ES-I3 (cell line): ENCODE measurements at regions not wholly inside any gene's neighbourhood (a gene's known extent, or its start where the extent isn't known, plus 50 kb on each side); places are given as distances from the start of the nearest gene placed in this dataset.
A peak's percentile ranks its signal among the peaks of the same experiment; 100 is the strongest.
"Not testable (repeated sequence)": the region's sequence is repeated elsewhere in the genome, so short reads cannot be mapped to it uniquely, and the experiment has no call there.

Experiments used
- H3K36me3 ChIP-seq: 2 replicates; pipeline ENCODE4 v1.6.1; 2013; ENCODE audit warnings: mild to moderate bottlenecking, low read length, control low read depth, moderate library complexity; ENCODE audit not compliant: insufficient read depth
- H3K4me1 ChIP-seq: 2 replicates; pipeline ENCODE4 v1.6.1; 2013; ENCODE audit warnings: mild to moderate bottlenecking, control low read depth, low read length; ENCODE audit not compliant: insufficient read depth
- H3K9ac ChIP-seq: 2 replicates; pipeline ENCODE4 v1.6.1; 2013; ENCODE audit warnings: low read depth, mild to moderate bottlenecking, low read length, moderate library complexity
- H3K9me3 ChIP-seq: 2 replicates; pipeline ENCODE4 v1.6.1; 2013; ENCODE audit warnings: mild to moderate bottlenecking, low read length, moderate library complexity; ENCODE audit not compliant: control insufficient read depth, insufficient read depth

DNA sequence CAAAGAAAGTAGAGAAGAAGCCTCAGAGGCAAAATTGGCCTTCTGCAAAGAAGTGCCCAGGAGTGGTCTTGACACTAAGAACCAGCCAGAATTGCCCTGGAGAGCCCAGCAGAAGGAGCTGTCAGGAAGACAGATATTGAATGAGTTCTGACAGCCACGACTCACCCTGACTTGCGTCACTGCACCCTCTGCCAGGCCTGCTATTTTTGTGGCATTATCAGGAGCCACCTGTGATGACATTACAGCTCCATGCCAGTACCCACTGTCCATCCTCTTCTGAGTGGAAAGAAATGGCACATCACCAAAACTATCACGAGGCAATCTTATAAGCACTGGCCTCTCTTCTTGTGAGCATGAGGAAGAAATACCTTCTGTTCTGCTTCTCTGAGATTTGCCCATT is 67.7 kb downstream of the SMIM20 start:
- Histone ChIP-seq H3K36me3 (no peaks in the 10 kb centered on the region), H3K9me3 (no peaks in the 10 kb centered on the region), H3K4me1 (peaks cover 8% of the 10 kb centered on the region; the same call in 1 of the 2 replicates), H3K9ac (no peak overlapping the region)

DNA sequence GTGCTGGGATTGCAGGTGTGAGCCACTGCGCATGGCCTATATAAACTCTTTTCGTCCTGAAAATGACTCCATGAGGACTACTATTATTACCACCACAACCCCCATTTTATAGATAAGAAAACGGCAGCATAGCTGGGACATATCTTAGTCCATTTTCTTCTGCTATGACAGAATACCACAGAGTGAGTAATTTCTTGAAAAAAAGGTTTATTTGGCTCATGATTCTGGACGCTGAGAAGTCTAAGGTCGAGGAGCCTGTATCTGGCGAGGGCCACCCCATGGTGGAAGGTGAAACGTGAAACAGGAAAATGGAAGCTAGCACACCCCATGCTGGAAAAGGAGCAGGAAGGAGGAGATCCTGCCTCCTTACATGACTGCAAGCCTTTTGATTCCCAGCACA is 68.9 kb downstream of the SMIM20 start:
- Histone ChIP-seq H3K36me3 (no peaks in the 10 kb centered on the region), H3K9ac (no peak overlapping the region), H3K4me1 (peaks cover 6% of the 10 kb centered on the region; the same call in 1 of the 2 replicates), H3K9me3 (no peaks in the 10 kb centered on the region)

- no peak overlapping the region for H3K9ac ChIP-seq
- no peaks in the 10 kb centered on the region for H3K4me1 ChIP-seq
Observed at GRCh38 chr4:25984266-25984665, 70.2 kb downstream of the SMIM20 start.

GRCh38 chr4:25984796-25985195 is 70.8 kb downstream of the SMIM20 start:
- H3K4me1 ChIP-seq = no peaks in the 10 kb centered on the region
- H3K36me3 ChIP-seq = no peaks in the 10 kb centered on the region
- no peak overlapping the region for H3K9ac ChIP-seq

More at GRCh38 chr4:25984266-25984665, 70.2 kb downstream of the SMIM20 start:
- Histone ChIP-seq H3K9me3 (no peaks in the 10 kb centered on the region), H3K36me3 (no peaks in the 10 kb centered on the region)

DNA sequence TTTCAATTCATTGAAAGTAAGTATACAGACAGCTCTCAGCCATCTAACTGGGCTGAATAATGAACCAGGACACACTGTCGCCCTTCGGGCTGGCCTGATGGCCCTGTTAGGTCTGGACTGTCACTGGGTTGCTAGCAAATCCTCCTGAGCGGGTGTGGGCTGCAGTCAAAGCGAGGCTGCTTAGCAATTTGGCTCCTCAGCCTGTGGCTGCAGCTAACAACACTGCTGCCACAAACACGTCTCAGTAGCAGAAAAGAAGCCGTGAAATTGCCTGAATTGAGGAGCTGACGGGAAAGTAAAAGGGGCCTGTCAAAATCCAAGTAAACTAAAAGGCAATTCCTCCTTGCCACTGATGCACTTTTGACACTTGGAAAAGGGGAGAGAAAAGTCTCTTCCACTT is 72.8 kb downstream of the SMIM20 start:
- H3K4me1 ChIP-seq = no peaks in the 10 kb centered on the region
- H3K36me3 ChIP-seq = no peaks in the 10 kb centered on the region
- no peaks in the 10 kb centered on the region for H3K9me3 ChIP-seq
- H3K9ac ChIP-seq = no peak overlapping the region

More at GRCh38 chr4:25984796-25985195, 70.8 kb downstream of the SMIM20 start:
- H3K9me3 ChIP-seq = no peaks in the 10 kb centered on the region

DNA sequence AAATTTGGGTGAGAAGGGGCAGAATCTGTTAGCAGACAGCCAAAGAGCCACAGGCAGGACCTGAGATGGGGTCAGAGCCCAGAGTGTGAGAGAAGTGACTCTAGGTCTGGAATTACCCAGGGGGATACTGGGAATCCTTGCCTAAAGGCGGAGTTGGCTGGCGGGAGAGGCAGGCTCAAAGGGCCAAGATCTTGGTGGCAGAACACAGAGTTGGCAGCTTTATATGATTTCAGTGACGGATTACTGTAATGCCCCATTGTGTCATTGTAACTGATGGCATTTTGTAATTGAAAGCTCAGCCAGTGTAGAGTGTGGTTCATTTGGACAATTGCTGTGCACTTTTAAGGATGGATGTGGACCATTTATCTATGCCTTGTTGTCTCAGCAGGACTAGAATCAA is 77.3 kb downstream of the SMIM20 start:
- H3K4me1 ChIP-seq = peaks cover 7% of the 10 kb centered on the region
- H3K36me3 ChIP-seq = no peaks in the 10 kb centered on the region
- no peaks in the 10 kb centered on the region for H3K9me3 ChIP-seq
- no peak overlapping the region for H3K9ac ChIP-seq

DNA sequence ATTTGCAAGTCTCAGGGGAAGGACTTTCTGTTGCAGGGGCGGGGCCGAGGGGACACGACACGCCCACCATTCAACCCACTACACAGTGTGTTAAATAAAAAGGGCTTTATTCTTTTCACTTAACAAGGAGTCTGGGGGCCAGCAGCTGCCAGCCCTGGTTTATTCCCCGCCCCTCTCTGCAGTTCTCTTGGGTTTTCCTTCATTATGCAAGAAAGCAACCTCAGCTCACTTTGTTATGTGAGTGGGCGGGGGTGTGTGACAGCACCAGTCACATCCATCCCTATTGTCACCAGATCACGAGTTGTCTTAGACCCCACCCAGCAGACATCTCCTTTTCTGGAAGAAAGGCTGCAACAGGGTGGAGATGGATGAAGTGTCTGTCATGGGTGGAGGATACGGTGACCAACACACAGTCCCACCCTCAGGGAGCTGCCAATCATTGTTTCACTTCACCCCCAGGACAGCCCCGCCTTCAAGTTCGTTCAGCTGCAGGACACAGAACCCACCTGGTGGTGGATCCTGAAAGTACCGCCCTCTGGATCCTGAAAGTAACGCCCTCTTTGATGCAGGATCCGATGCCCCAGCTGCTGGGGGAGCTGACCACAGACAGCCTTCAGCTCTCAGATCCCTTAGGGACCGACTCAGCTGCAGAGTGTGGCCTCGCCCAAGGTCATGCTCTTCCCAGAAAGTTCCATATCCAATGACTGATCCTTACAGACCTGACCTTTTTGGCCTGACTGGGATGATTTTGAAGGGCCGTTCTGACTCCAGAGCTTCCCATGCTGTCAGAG is 79.6 kb downstream of the SMIM20 start:
- no peaks in the 10 kb centered on the region for H3K36me3 ChIP-seq
- H3K9me3 ChIP-seq = no peaks in the 10 kb centered on the region
- peaks cover 7% of the 10 kb centered on the region for H3K4me1 ChIP-seq
- peak overlapping the region; percentile 39 for H3K9ac ChIP-seq

DNA sequence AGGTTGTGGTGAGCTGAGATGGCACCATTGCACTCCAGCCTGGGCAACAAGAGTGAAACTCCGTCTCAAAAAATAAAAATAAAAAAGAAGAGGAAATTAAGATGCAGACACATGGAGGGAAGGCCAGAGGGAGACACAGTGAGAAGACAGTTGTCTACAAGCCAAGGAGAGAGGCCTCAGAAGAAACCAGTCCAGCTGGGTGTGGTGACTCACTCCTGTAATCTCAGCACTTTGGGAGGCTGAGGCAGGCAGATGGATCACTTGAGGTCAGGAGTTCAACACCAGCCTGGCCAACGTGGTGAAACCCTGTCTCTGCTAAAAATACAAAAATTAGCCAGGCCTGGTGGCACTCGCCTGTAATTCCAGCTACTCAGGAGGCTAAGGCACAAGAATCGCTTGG is 80.6 kb downstream of the SMIM20 start:
- H3K36me3 ChIP-seq, H3K4me1 ChIP-seq, H3K9me3 ChIP-seq, H3K9ac ChIP-seq: not testable (repeated sequence)

DNA sequence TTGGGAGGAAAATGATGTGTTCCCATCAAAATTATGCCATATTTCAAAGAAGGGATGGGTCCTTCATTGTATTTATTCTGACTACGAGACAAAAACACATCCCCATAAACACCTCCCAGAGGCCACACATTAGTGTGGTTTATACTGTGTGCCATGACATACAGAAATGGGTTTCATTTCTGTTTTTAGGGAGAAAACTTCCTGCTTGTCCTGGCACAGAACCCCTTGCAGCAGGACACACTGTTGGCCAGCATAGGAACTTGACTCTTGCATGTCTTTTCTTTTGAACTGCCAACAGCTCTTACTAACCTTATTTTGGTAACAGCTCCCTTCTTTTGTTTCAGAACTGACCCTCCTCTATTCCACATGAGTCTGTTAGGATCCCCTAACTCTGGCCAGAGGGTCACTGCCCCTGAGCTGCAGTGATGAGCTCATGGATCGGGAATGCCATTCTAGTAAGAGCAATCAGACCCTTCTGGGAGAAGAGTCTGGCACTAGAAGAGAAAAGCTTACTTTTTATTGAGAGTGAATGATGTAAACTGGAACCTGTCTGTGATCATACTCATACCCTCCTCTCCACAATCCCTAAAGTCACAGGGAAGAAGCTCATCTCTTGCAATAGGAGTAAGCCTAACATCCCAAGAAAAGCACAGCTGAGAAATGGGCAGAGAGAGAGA is 86.4 kb downstream of the SMIM20 start:
- 0 out of 2 replicates have a peak, but pooled peaks cover 4% of the 10 kb centered on the region for H3K4me1 ChIP-seq
- no peak overlapping the region for H3K9ac ChIP-seq
- H3K9me3 ChIP-seq = no peaks in the 10 kb centered on the region
- no peaks in the 10 kb centered on the region for H3K36me3 ChIP-seq

- no peak overlapping the region for H3K9ac ChIP-seq
- no peaks in the 10 kb centered on the region for H3K36me3 ChIP-seq
- 0 out of 2 replicates have a peak, but pooled peaks cover 4% of the 10 kb centered on the region for H3K4me1 ChIP-seq
- H3K9me3 ChIP-seq = no peaks in the 10 kb centered on the region
Observed at GRCh38 chr4:26001413-26001812, 87.4 kb downstream of the SMIM20 start.

GRCh38 chr4:26001816-26002215 is 87.8 kb downstream of the SMIM20 start:
- Histone ChIP-seq H3K9ac (no peak overlapping the region), H3K9me3 (no peaks in the 10 kb centered on the region), H3K36me3 (no peaks in the 10 kb centered on the region), H3K4me1 (0 out of 2 replicates have a peak, but pooled peaks cover 4% of the 10 kb centered on the region)

- H3K36me3 ChIP-seq = no peaks in the 10 kb centered on the region
- no peaks in the 10 kb centered on the region for H3K9me3 ChIP-seq
- 0 out of 2 replicates have a peak, but pooled peaks cover 4% of the 10 kb centered on the region for H3K4me1 ChIP-seq
- no peak overlapping the region for H3K9ac ChIP-seq
Observed at GRCh38 chr4:26003056-26003455, 89.0 kb downstream of the SMIM20 start.

DNA sequence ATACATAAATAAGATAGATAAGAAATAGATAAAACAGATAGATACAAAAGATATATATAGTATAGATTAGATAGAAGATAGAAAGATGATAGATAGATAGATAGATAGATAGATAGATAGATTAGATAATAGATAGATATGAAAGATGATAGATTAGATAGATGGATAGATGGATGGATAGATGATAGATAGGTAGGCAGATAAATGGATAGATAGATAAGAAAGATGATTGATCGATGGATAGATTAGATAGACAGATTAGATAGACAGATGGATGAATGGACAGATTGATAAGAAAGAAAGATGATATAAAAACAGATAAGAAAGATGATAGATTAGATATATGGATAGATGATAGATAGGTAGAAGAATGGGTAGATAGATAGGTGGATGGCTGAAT is 90.3 kb downstream of the SMIM20 start:
- Histone ChIP-seq H3K36me3 (no peaks in the 10 kb centered on the region), H3K4me1 (0 out of 2 replicates have a peak, but pooled peaks cover 4% of the 10 kb centered on the region), H3K9ac (no peak overlapping the region), H3K9me3 (no peaks in the 10 kb centered on the region)

GRCh38 chr4:26005764-26006163 is 91.7 kb downstream of the SMIM20 start:
- Histone ChIP-seq H3K4me1 (0 out of 2 replicates have a peak, but pooled peaks cover 2% of the 10 kb centered on the region), H3K9ac (no peak overlapping the region), H3K9me3 (no peaks in the 10 kb centered on the region), H3K36me3 (no peaks in the 10 kb centered on the region)

GRCh38 chr4:26008737-26009136 is 94.7 kb downstream of the SMIM20 start:
- Histone ChIP-seq H3K36me3 (no peaks in the 10 kb centered on the region), H3K4me1 (no peaks in the 10 kb centered on the region), H3K9ac (no peak overlapping the region), H3K9me3 (no peaks in the 10 kb centered on the region)
